GM11168 (cell line): ENCODE measurements at regions not wholly inside any gene's neighbourhood (a gene's known extent, or its start where the extent isn't known, plus 50 kb on each side); places are given as distances from the start of the nearest gene placed in this dataset.

ENCODE experiments used
- in situ Hi-C: fragments of 300-500 bp; cut with MboI; formaldehyde crosslinking; loops from one replicate; pipeline ENCODE4 v1.12.0; 2022; ENCODE audit warnings: low sequenced_read_pairs; ENCODE audit not compliant: unreplicated experiment

DNA sequence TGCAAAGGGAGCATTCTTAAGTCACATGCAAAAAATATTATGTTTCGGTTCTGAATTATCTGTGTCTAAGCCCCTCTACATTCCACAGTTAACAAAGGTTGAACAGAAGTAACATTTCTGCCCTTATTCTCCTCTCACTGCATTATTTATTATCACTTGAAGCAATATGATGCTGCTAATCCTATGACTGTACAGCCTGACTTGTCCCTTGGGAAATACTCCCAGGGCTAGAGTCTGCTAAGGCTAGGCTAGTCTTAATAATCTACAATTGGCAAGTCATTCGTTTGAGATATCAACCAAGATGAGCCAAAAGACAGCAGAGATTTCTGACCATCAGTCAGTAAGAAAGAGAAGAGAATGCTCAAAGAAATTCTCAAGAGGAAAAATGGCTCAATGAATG lies 226.9 kb upstream of the HCCS start:
- in situ Hi-C loops = no loop called here

- in situ Hi-C loops = no loop called here
Measured at GRCh38 chrX:10892621-10893225, 218.4 kb upstream of the HCCS start.

- in situ Hi-C loops = no loop called here
Measured at GRCh38 chrX:10893366-10893765, 217.8 kb upstream of the HCCS start.

- in situ Hi-C loops = no loop called here
Measured at GRCh38 chrX:10893976-10894375, 217.2 kb upstream of the HCCS start.

DNA sequence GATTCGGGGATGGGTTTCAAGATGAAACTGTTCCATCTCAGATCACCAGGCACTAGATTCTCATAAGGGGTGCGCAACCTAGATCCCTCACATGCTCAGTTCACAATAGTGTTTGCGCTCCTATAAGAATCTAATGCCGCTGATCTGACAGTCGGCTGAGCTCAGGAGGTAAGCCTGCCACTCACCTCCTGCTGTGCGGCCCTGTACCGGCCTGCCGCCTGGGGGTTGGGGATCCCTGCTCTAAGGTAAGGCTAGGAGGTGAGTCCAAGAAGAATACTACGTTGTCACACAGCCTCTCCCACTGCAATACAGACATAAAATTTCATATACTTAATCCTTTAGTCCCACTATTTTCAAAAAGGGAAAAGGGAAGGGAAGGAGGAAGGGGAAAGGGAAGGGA lies 213.4 kb upstream of the HCCS start:
- in situ Hi-C loops = no loop called here

- in situ Hi-C loops = no loop called here
Measured at GRCh38 chrX:10900585-10901289, 210.4 kb upstream of the HCCS start.

DNA sequence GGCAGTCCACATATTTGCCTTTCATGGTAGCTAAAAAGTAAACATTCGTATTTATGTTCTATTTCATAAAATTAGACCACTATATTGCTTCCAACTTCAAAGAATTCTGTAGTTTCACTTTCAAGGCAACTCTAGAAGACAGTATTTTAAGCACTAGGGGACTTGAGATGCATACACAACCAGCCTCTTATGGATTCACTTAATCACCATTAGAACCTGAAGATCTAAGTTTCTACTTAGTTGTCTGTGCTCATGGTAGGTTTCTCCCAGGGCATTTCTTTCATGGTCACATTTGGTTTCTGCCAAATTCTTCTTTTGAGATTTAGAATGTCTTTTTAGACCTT lies 209.9 kb upstream of the HCCS start:
- in situ Hi-C loops = no loop called here

GRCh38 chrX:10902001-10902400 lies 209.1 kb upstream of the HCCS start:
- in situ Hi-C loops = no loop called here

DNA sequence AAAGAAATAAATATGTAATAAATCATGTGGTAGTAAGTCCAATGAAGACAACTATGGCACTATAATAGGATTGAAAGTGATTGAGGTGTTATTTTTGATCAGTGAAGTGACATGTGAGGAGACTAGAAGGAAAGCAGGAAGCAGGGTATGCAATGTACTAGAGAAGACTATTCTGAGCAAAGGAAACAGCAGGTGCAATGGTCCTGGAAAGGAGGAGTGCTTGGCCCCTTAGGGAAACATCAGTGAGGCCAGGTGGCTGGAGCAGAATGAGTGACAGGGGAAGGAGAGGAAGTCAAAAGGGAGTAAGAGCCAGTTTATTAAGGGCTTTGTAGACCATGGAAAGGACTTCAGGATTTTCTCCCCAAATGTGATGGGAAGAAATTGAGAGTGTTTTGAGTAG lies 207.6 kb upstream of the HCCS start:
- in situ Hi-C loops = no loop called here

DNA sequence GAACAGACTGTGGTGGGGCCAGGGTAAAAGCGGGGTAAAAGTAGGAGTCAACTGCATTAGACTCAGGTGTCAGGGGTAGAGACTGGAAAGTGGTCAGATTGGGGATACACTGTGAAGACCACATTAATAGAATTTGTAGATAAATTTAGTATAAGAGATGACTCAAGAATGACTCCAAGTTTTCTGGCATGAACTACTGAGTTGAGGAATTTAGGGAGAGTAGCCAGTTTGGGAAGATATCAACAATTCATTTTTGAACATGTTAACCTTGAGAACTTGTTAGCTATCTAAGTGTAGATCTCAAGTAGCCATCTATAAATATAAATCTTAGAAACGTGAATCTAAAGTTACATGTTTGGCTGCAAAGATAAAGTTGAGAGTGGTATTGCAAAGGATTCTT lies 206.9 kb upstream of the HCCS start:
- in situ Hi-C loops = no loop called here

GRCh38 chrX:10906866-10907265 lies 204.3 kb upstream of the HCCS start:
- in situ Hi-C loops = no loop called here

GRCh38 chrX:10922159-10922558 lies 189.0 kb upstream of the HCCS start:
- in situ Hi-C loops = no loop called here

- in situ Hi-C loops = no loop called here
Measured at GRCh38 chrX:10922835-10923234, 188.3 kb upstream of the HCCS start.

DNA sequence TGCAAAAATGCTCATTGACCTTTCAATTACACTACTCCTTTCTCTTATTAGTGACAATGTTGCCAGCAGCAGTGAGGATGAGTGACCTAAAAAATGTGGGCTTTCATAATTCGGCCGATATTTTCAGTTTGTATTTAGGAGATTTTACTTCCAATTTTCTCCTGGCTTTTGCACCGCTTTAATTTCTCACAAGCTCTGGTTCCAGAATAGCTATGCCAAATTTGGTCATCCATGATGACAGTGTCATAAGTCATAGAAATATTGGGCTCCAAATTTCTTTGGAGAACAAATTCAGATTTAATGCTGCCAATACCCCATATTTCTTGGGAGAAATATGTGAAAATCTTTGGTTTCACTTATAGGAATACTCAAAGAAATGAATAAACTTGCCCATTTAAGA lies 187.7 kb upstream of the HCCS start:
- in situ Hi-C loops = no loop called here

GRCh38 chrX:10926404-10926803 lies 184.7 kb upstream of the HCCS start:
- in situ Hi-C loops = no loop called here

DNA sequence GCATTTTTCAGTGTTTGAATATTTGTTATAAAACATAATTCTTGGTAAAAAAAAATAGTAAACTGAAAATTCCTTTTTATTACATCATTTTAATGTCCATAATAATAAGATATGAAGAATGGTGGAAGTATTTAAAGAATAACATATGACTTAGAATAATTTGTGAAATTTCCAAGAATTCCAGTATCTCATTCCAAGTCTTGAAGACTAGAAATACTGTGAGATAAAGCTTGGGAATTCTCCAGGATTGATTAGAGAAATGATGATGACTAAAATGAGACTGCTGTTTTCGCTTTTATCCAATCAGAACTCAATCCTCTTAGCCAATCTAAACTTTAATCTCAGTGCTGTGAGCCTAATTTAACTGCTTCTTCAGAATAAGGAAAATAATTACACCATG lies 184.2 kb upstream of the HCCS start:
- in situ Hi-C loops = no loop called here

GRCh38 chrX:10929747-10930146 lies 181.4 kb upstream of the HCCS start:
- in situ Hi-C loops = no loop called here

DNA sequence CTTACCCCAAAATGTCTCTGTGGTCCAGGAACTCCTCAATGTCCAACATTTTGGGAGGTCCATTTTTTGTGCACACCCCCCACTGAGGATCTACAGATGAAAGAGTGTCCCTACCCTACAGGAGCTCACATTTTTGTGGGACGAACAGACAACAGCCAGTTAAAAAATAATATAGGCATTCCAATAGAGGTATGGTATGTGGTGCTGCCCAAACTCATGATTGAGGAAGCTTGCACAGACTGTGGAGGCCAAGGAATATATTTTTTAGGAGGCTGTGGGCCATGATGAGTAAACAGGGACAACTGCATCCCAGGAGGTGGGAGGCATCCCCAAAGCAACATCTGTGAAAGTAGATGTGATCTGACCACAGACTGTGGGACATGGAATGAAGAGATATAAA lies 181.0 kb upstream of the HCCS start:
- in situ Hi-C loops = no loop called here

DNA sequence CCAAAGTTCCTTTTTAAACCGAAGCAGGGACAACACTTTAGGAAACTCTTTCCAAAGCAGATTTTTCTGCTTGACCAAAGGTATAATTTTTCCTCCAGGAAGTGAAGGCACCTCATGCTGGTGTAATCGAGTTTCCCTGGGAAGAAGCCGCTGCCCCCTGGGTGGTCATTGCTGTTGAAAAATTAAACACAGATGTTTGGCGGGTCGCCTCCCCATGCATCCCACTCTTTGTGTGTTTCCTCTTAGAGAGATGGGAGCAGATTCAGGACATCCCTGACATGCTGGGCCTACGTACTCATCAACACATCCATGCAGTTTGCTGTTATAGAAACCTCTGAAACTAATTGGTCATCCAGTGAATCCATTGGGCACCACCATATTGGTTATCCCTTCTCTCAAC lies 179.2 kb upstream of the HCCS start:
- in situ Hi-C loops = no loop called here

DNA sequence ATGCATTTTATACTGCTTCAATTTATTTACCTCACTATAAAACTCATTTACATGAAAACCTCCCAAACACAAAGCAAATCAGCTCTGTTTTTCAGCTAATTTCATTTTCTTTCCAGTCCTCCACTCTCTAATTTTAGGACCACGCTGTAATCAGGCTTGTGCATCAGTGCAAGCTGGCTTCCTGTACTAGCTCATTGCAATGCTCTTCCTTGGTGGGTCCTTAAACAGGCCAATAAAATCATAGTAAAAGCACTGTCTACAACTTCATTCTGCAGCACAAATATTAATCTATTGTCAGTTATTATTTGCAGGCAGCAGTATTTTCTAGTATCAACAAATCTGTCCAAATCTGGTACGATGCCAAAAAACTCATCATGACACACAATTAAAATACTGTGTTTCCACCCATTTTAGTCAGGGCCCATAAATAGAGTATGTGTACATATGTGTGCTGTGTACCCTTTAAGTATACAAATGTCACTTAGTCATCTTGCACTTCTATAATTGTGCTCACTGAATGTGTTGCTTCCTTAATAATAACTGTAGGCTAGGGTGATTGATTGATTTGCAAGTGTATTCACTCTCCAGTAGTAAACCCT lies 178.2 kb upstream of the HCCS start:
- in situ Hi-C loops = no loop called here

DNA sequence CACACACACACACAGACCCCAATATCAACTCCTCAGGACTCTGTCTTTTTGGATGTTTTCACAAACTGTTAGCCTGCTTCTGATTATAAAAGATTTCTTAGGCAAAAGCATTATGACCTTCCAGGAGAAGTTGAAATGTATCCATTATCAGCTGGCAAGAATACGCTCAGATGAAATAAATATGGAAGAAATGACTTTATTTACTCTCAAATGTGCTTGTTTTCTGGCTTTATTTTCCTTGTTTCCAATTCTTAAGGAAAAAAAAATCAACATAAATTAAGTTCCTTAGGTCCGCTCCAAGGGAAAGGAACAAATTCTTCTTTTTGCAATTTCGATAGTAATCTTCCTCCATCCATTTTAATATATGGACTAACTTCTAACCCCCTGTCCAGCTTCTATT lies 175.6 kb upstream of the HCCS start:
- in situ Hi-C loops = no loop called here

DNA sequence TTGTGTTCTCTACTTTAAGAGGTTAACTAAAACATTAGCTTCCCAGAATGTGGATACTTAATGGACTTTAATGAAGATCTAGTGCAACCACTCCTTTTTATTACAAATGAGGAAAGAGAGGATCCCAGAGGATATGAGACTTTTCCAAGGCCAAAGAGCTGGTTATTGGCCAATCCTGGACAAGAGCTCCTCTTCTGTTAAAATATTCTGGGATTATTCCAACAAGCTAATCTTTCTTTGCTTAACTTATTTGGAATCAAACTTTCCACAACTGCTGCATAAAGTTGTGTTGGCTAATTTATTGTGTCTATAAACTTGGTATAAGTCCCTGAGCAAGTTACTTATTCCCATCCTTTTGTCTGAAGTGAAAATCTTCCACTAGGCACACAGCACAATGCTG lies 174.2 kb upstream of the HCCS start:
- in situ Hi-C loops = no loop called here
